A673 (cell line): ENCODE measurements at regions not wholly inside any gene's neighbourhood (a gene's known extent, or its start where the extent isn't known, plus 50 kb on each side); places are given as distances from the start of the nearest gene placed in this dataset.

ENCODE experiments used
- BruUV-seq: library from RNA; stranded (reverse); fragments of 400-500 nt; replicated peaks from 2 replicates; lab custom pipeline; 2021; lab: Mats Ljungman, UMichigan
- CTCF ChIA-PET: fragments of 300-600 bp; sonication (Branson Sonifier 250); formaldehyde crosslinking; loops from one replicate; lab custom pipeline; 2022; ENCODE audit warnings: antibody characterized with exemption; lab: Charles Lee
- POLR2A ChIA-PET: fragments of 300-600 bp; sonication (Branson Sonifier 250); formaldehyde crosslinking; loops from one replicate; lab custom pipeline; 2022; ENCODE audit warnings: antibody characterized with exemption; ENCODE audit not compliant: low non-redundant PET; lab: Charles Lee
- DNase-seq: peaks from one replicate; pipeline ENCODE4 v3.0.0-alpha.2; 2015; ENCODE audit warnings: low spot score
- H3K27ac ChIP-seq: fragments of 200-600 bp; sonication (generic); 2 replicates; pipeline ENCODE4 v1.5.1; 2016; ENCODE audit warnings: mixed run types, low read depth, mild to moderate bottlenecking, mixed read lengths, antibody characterized with exemption, low read length; ENCODE audit not compliant: poor library complexity, severe bottlenecking
- H3K27me3 ChIP-seq: fragments of 200-600 bp; sonication (generic); replicated peaks from 2 replicates; pipeline ENCODE4 v1.6.1; 2017; ENCODE audit warnings: mixed run types, low read depth, mild to moderate bottlenecking, mixed read lengths, antibody characterized with exemption, low read length; ENCODE audit not compliant: insufficient read depth, poor library complexity
- H3K36me3 ChIP-seq: fragments of 200-600 bp; sonication (generic); 2 replicates; pipeline ENCODE4 v1.6.1; 2016; ENCODE audit warnings: mixed run types, mild to moderate bottlenecking, mixed read lengths, antibody characterized with exemption, low read length; ENCODE audit not compliant: insufficient read depth, poor library complexity, severe bottlenecking
- H3K4me1 ChIP-seq: fragments of 200-600 bp; sonication (generic); 2 replicates; pipeline ENCODE4 v1.6.1; 2017; ENCODE audit warnings: mixed run types, mild to moderate bottlenecking, mixed read lengths, antibody characterized with exemption, low read length; ENCODE audit not compliant: insufficient read depth, poor library complexity, severe bottlenecking
- H3K4me3 ChIP-seq: fragments of 200-600 bp; sonication (generic); 2 replicates; pipeline ENCODE4 v1.5.1; 2016; ENCODE audit warnings: low read depth, mixed run types, mild to moderate bottlenecking, mixed read lengths, low read length; ENCODE audit not compliant: poor library complexity, severe bottlenecking
- H3K9me3 ChIP-seq: fragments of 200-600 bp; sonication (generic); 2 replicates; pipeline ENCODE4 v1.6.1; 2016; ENCODE audit warnings: mixed run types, low read depth, mild to moderate bottlenecking, mixed read lengths, antibody characterized with exemption, low read length; ENCODE audit not compliant: poor library complexity, severe bottlenecking
- EZH2 ChIP-seq: fragments of 200-600 bp; sonication (generic); IDR thresholded peaks from 2 replicates; pipeline ENCODE4 v1.6.1; 2017; ENCODE audit warnings: borderline replicate concordance, low read depth, mild to moderate bottlenecking, mixed read lengths, antibody characterized with exemption, low read length; ENCODE audit not compliant: poor library complexity, severe bottlenecking
- intact Hi-C: fragments of 100-400 bp; cut with micrococcal nuclease; formaldehyde crosslinking; loops from one replicate; pipeline ENCODE4 v1.10.0; 2022; ENCODE audit not compliant: unreplicated experiment
- TF ChIP-seq, protein P1 (sequence below): fragments of 300-800, 200-600 bp; sonication (generic); conservative IDR thresholded peaks from 2 replicates; pipeline ENCODE4 v1.5.1; 2017; ENCODE audit warnings: low read depth, mild to moderate bottlenecking, antibody characterized with exemption, low read length, moderate library complexity, mixed read lengths

DNA sequence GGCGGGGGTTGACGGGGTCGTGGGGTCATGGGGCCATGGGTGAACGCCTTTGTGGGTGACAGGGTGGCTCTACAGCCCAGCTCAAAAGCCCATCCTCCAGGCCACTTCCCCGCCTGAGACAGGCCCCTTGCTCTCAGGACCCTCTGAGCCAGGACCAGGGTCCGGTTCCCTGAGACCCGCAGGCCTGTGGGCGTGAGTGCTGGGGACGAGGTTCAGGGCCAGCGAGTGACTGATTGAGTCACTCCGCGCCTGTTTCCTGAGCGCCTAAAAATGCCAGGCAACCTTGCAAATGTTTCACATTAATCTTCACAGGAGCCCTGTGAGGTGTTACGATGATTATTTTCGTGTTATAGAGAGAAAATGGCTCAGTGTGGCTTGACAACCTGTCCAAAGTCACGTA lies 97.8 kb downstream of the ZNF674 start:
- ChIA-PET CTCF (no interaction called here), POLR2A (no interaction called here)
- Histone ChIP-seq H3K27ac (peak overlapping the region; percentile 92), H3K9me3 (no peaks in the 10 kb centered on the region), H3K27me3 (no peaks in the 10 kb centered on the region), H3K36me3 (no peaks in the 10 kb centered on the region), H3K4me3 (peak overlapping the region; percentile 71), H3K4me1 (no peaks in the 10 kb centered on the region)
- no peak for TF ChIP-seq EZH2
- TF ChIP-seq, protein P1, sequence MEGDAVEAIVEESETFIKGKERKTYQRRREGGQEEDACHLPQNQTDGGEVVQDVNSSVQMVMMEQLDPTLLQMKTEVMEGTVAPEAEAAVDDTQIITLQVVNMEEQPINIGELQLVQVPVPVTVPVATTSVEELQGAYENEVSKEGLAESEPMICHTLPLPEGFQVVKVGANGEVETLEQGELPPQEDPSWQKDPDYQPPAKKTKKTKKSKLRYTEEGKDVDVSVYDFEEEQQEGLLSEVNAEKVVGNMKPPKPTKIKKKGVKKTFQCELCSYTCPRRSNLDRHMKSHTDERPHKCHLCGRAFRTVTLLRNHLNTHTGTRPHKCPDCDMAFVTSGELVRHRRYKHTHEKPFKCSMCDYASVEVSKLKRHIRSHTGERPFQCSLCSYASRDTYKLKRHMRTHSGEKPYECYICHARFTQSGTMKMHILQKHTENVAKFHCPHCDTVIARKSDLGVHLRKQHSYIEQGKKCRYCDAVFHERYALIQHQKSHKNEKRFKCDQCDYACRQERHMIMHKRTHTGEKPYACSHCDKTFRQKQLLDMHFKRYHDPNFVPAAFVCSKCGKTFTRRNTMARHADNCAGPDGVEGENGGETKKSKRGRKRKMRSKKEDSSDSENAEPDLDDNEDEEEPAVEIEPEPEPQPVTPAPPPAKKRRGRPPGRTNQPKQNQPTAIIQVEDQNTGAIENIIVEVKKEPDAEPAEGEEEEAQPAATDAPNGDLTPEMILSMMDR = no peak
- intact Hi-C loops = no loop called here
- TSS peak; percentile 58 for BruUV-seq
- DNase-seq = peak; percentile 10

DNA sequence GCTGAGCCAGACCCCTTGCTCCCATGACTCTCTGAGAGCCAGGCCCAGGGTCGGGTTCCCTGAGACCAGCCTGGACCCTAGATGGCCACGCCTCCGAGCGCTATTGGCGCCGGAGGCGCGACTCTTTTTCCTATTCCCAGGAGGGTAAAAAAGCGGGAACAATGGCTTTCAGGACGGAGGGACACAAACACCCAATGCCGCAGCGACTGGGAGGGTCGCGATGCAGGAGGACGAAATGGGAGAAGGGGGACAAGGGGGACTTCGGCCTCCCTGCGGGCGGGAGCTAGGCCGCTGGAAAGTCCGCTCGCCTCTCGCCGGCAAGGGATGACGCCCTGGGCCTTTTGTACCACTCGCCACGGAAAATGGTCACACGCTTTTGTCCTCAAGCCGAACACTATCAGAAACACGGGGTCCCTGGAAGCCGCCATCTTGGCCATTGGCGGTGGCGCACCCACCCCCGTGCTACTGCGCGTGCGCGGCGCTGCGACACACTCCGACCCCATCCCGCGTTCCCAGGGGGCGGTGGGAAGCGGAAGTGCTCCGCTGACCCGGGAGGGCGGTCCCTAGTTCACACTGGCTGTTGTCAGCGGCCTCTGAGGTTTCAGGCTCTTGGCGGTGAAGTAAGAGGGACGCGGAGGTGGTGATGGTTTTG lies 98.4 kb downstream of the ZNF674 start:
- CTCF ChIA-PET = no interaction called here
- intact Hi-C loops = no loop called here
- Histone ChIP-seq H3K36me3 (no peaks in the 10 kb centered on the region), H3K27me3 (no peaks in the 10 kb centered on the region), H3K4me3 (peak overlapping the region; percentile 71), H3K27ac (peak overlapping the region; percentile 92), H3K4me1 (no peaks in the 10 kb centered on the region), H3K9me3 (no peaks in the 10 kb centered on the region)
- POLR2A ChIA-PET = no interaction called here
- TF ChIP-seq, protein P1 = no peak
- no peak for TF ChIP-seq EZH2
- peak; percentile 91 for DNase-seq
- BruUV-seq = TSS peak; percentile 75

DNA sequence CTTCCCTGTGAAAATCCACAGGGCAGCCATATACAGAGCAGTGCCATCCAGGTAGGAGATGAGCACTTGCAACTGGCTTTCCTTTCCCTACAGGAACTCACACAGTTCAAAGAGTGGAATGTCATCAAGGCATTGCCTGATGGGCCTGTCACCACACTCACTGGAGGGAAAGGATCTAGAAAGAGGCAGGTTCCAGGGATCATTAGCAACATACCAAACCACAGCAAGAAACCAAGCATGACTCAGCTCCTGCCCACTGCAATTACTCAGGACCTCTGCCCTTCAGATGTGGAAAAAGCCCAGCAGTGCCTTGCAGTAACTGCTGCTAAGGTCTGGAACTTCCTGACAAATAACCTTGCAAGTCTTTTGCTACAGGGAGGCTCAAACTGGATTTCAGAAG lies 101.2 kb downstream of the ZNF674 start:
- ChIA-PET POLR2A (no interaction called here), CTCF (no interaction called here)
- no peak for DNase-seq
- intact Hi-C loops = no loop called here
- Histone ChIP-seq H3K27me3 (no peaks in the 10 kb centered on the region), H3K27ac (no peak overlapping the region), H3K4me1 (no peaks in the 10 kb centered on the region), H3K4me3 (no peak overlapping the region), H3K9me3 (no peaks in the 10 kb centered on the region), H3K36me3 (no peaks in the 10 kb centered on the region)
- no peak for TF ChIP-seq EZH2
- TF ChIP-seq, protein P1 = no peak
- BruUV-seq = no TSS peak
